ENCODE measurements at regions not wholly inside any gene's neighbourhood (a gene's known extent, or its start where the extent isn't known, plus 50 kb on each side); places are given as distances from the start of the nearest gene placed in this dataset.

- TF ChIP-seq CTCF (conservative IDR thresholded peaks at IDR 0.05; ENCODE audit: low read length) (no peak), EZH2phosphoT487 (IDR thresholded peaks at IDR 0.05; ENCODE audit: borderline replicate concordance, low read depth, low read length) (no peak)
These were observed 1303.9 kb downstream of the EFNB2 start for GRCh38 chr13:105231579-105231978.

Data from OCI-LY7 (cell line).